Transverse colon (tissue), 4 donors: ENCODE measurements at regions not wholly inside any gene's neighbourhood (a gene's known extent, or its start where the extent isn't known, plus 50 kb on each side); places are given as distances from the start of the nearest gene placed in this dataset.

Experiments
- EP300 ChIP-seq: sonication (generic); formaldehyde crosslinking; IDR thresholded peaks from one replicate; pipeline ENCODE4 v1.6.1; 2017; ENCODE audit warnings: antibody characterized with exemption, low read depth
- POLR2A ChIP-seq: fragments of 450-650 bp; IDR thresholded peaks from one replicate; pipeline ENCODE4 v1.6.1; 2016; ENCODE audit warnings: antibody characterized with exemption, mild to moderate bottlenecking, moderate library complexity
- POLR2AphosphoS5 ChIP-seq, 3 donors: sonication (generic); formaldehyde crosslinking; IDR thresholded peaks; one replicate each; pipeline ENCODE4 v1.6.1; 2016; ENCODE audit warnings: antibody characterized with exemption in 3 of 3
- TF ChIP-seq, protein P1 (sequence below), 5 experiments: fragments of 200-600 bp in 3 of 5; fragments of 450-650 bp in 2 of 5; sonication (generic) in 3 of 5; IDR thresholded peaks; 1 replicate in 2 of 5; 2 replicates in 3 of 5; pipeline ENCODE4 v1.5.1; 2016 to 2017; ENCODE audit warnings: antibody characterized with exemption in 5 of 5, inconsistent platforms in 3 of 5, mild to moderate bottlenecking in 2 of 5, moderate library complexity in 1 of 5

- TF ChIP-seq, protein P1, sequence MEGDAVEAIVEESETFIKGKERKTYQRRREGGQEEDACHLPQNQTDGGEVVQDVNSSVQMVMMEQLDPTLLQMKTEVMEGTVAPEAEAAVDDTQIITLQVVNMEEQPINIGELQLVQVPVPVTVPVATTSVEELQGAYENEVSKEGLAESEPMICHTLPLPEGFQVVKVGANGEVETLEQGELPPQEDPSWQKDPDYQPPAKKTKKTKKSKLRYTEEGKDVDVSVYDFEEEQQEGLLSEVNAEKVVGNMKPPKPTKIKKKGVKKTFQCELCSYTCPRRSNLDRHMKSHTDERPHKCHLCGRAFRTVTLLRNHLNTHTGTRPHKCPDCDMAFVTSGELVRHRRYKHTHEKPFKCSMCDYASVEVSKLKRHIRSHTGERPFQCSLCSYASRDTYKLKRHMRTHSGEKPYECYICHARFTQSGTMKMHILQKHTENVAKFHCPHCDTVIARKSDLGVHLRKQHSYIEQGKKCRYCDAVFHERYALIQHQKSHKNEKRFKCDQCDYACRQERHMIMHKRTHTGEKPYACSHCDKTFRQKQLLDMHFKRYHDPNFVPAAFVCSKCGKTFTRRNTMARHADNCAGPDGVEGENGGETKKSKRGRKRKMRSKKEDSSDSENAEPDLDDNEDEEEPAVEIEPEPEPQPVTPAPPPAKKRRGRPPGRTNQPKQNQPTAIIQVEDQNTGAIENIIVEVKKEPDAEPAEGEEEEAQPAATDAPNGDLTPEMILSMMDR (IDR thresholded peaks at IDR 0.05) = no peak
- TF ChIP-seq POLR2A = no peak
- no peak for TF ChIP-seq EP300
- no peak for TF ChIP-seq POLR2AphosphoS5 (IDR thresholded peaks at IDR 0.05)
Measured at GRCh38 chr7:47685712-47686376, 103.9 kb upstream of the TNS3 start.
